Neural progenitor cell (in vitro differentiated cells): ENCODE measurements at regions not wholly inside any gene's neighbourhood (a gene's known extent, or its start where the extent isn't known, plus 50 kb on each side); places are given as distances from the start of the nearest gene placed in this dataset.

Experiments
- CTCF ChIP-seq: fragments of 200-600 bp; sonication (generic); IDR thresholded peaks from 2 replicates; pipeline ENCODE4 v1.5.1; 2017; ENCODE audit warnings: antibody characterized with exemption, mild to moderate bottlenecking
- EZH2 ChIP-seq: fragments of 200-600 bp; sonication (generic); IDR thresholded peaks from 2 replicates; pipeline ENCODE4 v1.6.1; 2017; ENCODE audit warnings: antibody characterized with exemption, mild to moderate bottlenecking, moderate library complexity
- EZH2phosphoT487 ChIP-seq: fragments of 200-600 bp; sonication (generic); IDR thresholded peaks from 2 replicates; pipeline ENCODE4 v1.6.1; 2017; ENCODE audit warnings: antibody characterized with exemption

DNA sequence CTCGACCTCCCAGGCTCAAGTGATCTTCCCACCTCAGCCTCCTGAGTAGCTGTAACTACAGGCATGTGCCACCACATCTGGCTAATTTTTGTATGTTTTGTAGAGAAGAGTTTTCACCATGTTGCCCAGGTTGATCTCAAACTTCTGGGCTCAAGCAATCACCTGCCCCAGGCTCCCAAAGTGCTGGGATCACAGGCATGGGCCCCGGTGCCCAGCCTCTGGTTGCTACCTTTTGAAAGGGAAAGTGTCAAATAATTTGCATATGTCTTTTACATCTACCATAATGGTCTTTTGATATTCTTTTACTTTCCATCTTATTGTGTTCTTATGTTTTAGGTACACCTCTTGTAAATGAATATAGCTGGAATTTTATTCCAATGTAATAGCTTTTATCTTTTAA lies 263.1 kb upstream of the FN1 start:
- no peak for TF ChIP-seq CTCF
- TF ChIP-seq EZH2phosphoT487, result no peak
- no peak for TF ChIP-seq EZH2
